Panc1 (cell line): ENCODE measurements at regions not wholly inside any gene's neighbourhood (a gene's known extent, or its start where the extent isn't known, plus 50 kb on each side); places are given as distances from the start of the nearest gene placed in this dataset.

ENCODE experiments used
- CTCF ChIP-seq: fragments of 450-650 bp; IDR thresholded peaks from 2 replicates; pipeline ENCODE4 v1.5.1; 2017; ENCODE audit warnings: mild to moderate bottlenecking
- POLR2AphosphoS5 ChIP-seq: IDR thresholded peaks from 2 replicates; pipeline ENCODE4 v1.6.1; 2012; ENCODE audit warnings: mild to moderate bottlenecking, low read depth, low read length, moderate library complexity
- REST ChIP-seq, 2 experiments: IDR thresholded peaks; 2 replicates each; pipeline ENCODE4 v1.6.1; 2011 to 2012; ENCODE audit warnings: low read depth in 2 of 2, control low read depth in 1 of 2, low read length in 1 of 2, mild to moderate bottlenecking in 1 of 2, moderate library complexity in 1 of 2; ENCODE audit not compliant: insufficient read depth in 1 of 2
- SIN3A ChIP-seq: IDR thresholded peaks from 2 replicates; pipeline ENCODE4 v1.6.1; 2012; ENCODE audit warnings: low read depth, mild to moderate bottlenecking, low read length, moderate library complexity, borderline replicate concordance; ENCODE audit not compliant: insufficient read depth

DNA sequence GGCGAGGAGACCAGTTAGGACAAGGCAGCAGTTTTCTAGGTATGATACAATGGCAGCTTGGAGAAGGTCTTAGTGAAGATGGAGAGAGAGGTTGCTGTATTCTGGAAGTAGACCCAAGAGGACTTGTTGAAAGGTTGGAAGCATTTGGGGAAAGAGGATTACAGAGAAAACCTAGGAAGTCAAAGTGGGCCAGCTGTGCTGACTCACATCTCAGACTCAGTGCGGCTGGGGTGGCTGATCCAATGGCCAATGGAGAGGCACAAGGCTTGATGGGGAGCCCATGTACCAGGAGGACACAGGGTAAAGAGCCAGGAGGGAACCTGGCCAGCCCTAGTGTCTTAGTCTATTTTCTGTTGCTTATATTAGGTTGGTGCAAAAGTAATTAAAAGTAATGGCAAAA lies 194.5 kb upstream of the GALNT17 start:
- TF ChIP-seq SIN3A, result no peak
- no peak for TF ChIP-seq CTCF
- no peak for TF ChIP-seq POLR2AphosphoS5
- no peak for TF ChIP-seq REST (IDR thresholded peaks at IDR 0.05; ENCODE audit: insufficient read depth in 1 of 2, low read depth in 2 of 2, low read length in 1 of 2)
